WTC11 (cell line): ENCODE measurements at regions not wholly inside any gene's neighbourhood (a gene's known extent, or its start where the extent isn't known, plus 50 kb on each side); places are given as distances from the start of the nearest gene placed in this dataset.

Experiments used
- E2F1 ChIP-seq: sonication (generic); formaldehyde crosslinking; IDR thresholded peaks from 2 replicates; pipeline ENCODE4 v1.8.0; 2022; ENCODE audit warnings: mild to moderate bottlenecking, missing genetic modification reagents
- ETV6 ChIP-seq: sonication (generic); formaldehyde crosslinking; IDR thresholded peaks from 2 replicates; pipeline ENCODE4 v1.8.1; 2022; ENCODE audit warnings: mild to moderate bottlenecking, missing genetic modification reagents
- FOXJ3 ChIP-seq: sonication (generic); formaldehyde crosslinking; IDR thresholded peaks from 2 replicates; pipeline ENCODE4 v1.9.0; 2021; ENCODE audit warnings: missing genetic modification reagents, mild to moderate bottlenecking, borderline replicate concordance
- MXD4 ChIP-seq: fragments of 250-450 bp; sonication (Bioruptor Pico); IDR thresholded peaks from 2 replicates; pipeline ENCODE4 v1.8.0; 2021; ENCODE audit warnings: mild to moderate bottlenecking, moderate library complexity, borderline replicate concordance
- NR3C1 ChIP-seq: sonication (generic); formaldehyde crosslinking; conservative IDR thresholded peaks from 2 replicates; pipeline ENCODE4 v1.8.1; 2023; ENCODE audit warnings: low read depth, mild to moderate bottlenecking, missing genetic modification reagents
- TP53 ChIP-seq: sonication (generic); formaldehyde crosslinking; IDR thresholded peaks from 2 replicates; pipeline ENCODE4 v1.8.1; 2023; ENCODE audit warnings: mild to moderate bottlenecking, missing genetic modification reagents
- ZBTB43 ChIP-seq: sonication (generic); formaldehyde crosslinking; IDR thresholded peaks from 2 replicates; pipeline ENCODE4 v1.8.1; 2023; ENCODE audit warnings: mild to moderate bottlenecking, missing genetic modification reagents
- TF ChIP-seq, protein P1 (sequence below): fragments of 200-600 bp; IDR thresholded peaks from 2 replicates; pipeline ENCODE4 v1.8.0; 2022; ENCODE audit warnings: antibody characterized with exemption
- TF ChIP-seq, protein P2 (sequence below): sonication (generic); formaldehyde crosslinking; IDR thresholded peaks from 2 replicates; pipeline ENCODE4 v1.8.1; 2022; ENCODE audit warnings: low read depth, missing genetic modification reagents, borderline replicate concordance

GRCh38 chr7:67398916-67399315, 402.3 kb downstream of the TYW1 start:
- no peak for TF ChIP-seq NR3C1 (CRISPR knock-in tag)
- TF ChIP-seq, protein P1, sequence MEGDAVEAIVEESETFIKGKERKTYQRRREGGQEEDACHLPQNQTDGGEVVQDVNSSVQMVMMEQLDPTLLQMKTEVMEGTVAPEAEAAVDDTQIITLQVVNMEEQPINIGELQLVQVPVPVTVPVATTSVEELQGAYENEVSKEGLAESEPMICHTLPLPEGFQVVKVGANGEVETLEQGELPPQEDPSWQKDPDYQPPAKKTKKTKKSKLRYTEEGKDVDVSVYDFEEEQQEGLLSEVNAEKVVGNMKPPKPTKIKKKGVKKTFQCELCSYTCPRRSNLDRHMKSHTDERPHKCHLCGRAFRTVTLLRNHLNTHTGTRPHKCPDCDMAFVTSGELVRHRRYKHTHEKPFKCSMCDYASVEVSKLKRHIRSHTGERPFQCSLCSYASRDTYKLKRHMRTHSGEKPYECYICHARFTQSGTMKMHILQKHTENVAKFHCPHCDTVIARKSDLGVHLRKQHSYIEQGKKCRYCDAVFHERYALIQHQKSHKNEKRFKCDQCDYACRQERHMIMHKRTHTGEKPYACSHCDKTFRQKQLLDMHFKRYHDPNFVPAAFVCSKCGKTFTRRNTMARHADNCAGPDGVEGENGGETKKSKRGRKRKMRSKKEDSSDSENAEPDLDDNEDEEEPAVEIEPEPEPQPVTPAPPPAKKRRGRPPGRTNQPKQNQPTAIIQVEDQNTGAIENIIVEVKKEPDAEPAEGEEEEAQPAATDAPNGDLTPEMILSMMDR, result no peak
- no peak for TF ChIP-seq ETV6 (CRISPR knock-in tag)
- no peak for TF ChIP-seq ZBTB43
- TF ChIP-seq, protein P2, sequence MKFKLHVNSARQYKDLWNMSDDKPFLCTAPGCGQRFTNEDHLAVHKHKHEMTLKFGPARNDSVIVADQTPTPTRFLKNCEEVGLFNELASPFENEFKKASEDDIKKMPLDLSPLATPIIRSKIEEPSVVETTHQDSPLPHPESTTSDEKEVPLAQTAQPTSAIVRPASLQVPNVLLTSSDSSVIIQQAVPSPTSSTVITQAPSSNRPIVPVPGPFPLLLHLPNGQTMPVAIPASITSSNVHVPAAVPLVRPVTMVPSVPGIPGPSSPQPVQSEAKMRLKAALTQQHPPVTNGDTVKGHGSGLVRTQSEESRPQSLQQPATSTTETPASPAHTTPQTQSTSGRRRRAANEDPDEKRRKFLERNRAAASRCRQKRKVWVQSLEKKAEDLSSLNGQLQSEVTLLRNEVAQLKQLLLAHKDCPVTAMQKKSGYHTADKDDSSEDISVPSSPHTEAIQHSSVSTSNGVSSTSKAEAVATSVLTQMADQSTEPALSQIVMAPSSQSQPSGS (CRISPR knock-in tag), result no peak
- TF ChIP-seq MXD4, result no peak
- no peak for TF ChIP-seq E2F1 (CRISPR knock-in tag)
- no peak for TF ChIP-seq TP53 (CRISPR knock-in tag)
- no peak for TF ChIP-seq FOXJ3 (CRISPR knock-in tag)
